ENCODE measurements at regions not wholly inside any gene's neighbourhood (a gene's known extent, or its start where the extent isn't known, plus 50 kb on each side); places are given as distances from the start of the nearest gene placed in this dataset.

GRCh38 chr20:36101192-36101591, 53.3 kb upstream of the EPB41L1 start (continued):
- TF ChIP-seq ZNF462 (CRISPR knock-in tag; IDR thresholded peaks at IDR 0.05) (no peak), CREB1 (CRISPR knock-in tag; IDR thresholded peaks at IDR 0.05; ENCODE audit: low read depth) (no peak)

- Histone ChIP-seq H3K4me2 (no peak overlapping the region), H4K20me1 (replicated peaks; ENCODE audit: insufficient read depth) (peaks cover 5% of the 10 kb centered on the region; the same call in 1 of the 2 replicates), H3K27ac (ENCODE audit: low read depth) (no peak overlapping the region), H3K27me3 (ENCODE audit: insufficient read depth) (peaks cover 36% of the 10 kb centered on the region), H3K4me3 (no peak overlapping the region), H3F3A (replicated peaks; ENCODE audit: low read depth) (no peaks in the 10 kb centered on the region; the same call in 1 of the 2 replicates), H3K36me3 (ENCODE audit: insufficient read depth) (no peaks in the 10 kb centered on the region), H3K9me2 (ENCODE audit: insufficient read depth) (no peaks in the 10 kb centered on the region), H3K79me2 (replicated peaks; ENCODE audit: insufficient read depth) (no peaks in the 10 kb centered on the region), H3K4me1 (ENCODE audit: insufficient read depth) (peaks cover 11% of the 10 kb centered on the region), H2AFZ (no peak overlapping the region)
- H3K4me1 Mint-ChIP-seq = peaks cover 20% of the 10 kb centered on the region
- ATAC-seq (no peak), DNase-seq (ENCODE audit: low spot score) (no peak)
- H3K27me3 Mint-ChIP-seq (ENCODE audit: insufficient read depth, low read depth, poor library complexity) = peaks cover 56% of the 10 kb centered on the region
- H3K27ac Mint-ChIP-seq = no peak overlapping the region
- no peaks in the 10 kb centered on the region for H3K36me3 Mint-ChIP-seq (ENCODE audit: low read depth)
- H3K9me3 Mint-ChIP-seq = no peaks in the 10 kb centered on the region
- no peak overlapping the region for H3K4me3 Mint-ChIP-seq
- TF ChIP-seq POLR2AphosphoS5 (IDR thresholded peaks at IDR 0.05; ENCODE audit: low read depth) (no peak), EZH2 (IDR thresholded peaks at IDR 0.05; ENCODE audit: low read depth, unreplicated experiment) (no peak), CTCF (conservative IDR thresholded peaks at IDR 0.05; ENCODE audit: low read depth in 2 of 2) (no peak), EZH2phosphoT487 (IDR thresholded peaks at IDR 0.05; ENCODE audit: unreplicated experiment) (no peak), ZNF114 (CRISPR knock-in tag; IDR thresholded peaks at IDR 0.05) (no peak), STAT1 (IDR thresholded peaks at IDR 0.05; ENCODE audit: unreplicated experiment) (no peak), REST (IDR thresholded peaks at IDR 0.05; ENCODE audit: unreplicated experiment) (no peak)
Measured at GRCh38 chr20:36102306-36102705, 52.2 kb upstream of the EPB41L1 start.

Measured in GM23338 (cell line).